OCI-LY1 (cell line): ENCODE measurements at regions not wholly inside any gene's neighbourhood (a gene's known extent, or its start where the extent isn't known, plus 50 kb on each side); places are given as distances from the start of the nearest gene placed in this dataset.

Experiments used
- CTCF ChIP-seq: fragments of 200-600 bp; sonication (generic), shearing (Covaris generic); IDR thresholded peaks from 2 replicates; pipeline ENCODE4 v1.5.1; 2017; ENCODE audit warnings: mild to moderate bottlenecking, antibody characterized with exemption, low read length, moderate library complexity, mixed read lengths
- EZH2 ChIP-seq: fragments of 200-600 bp; sonication (generic), shearing (Covaris generic); IDR thresholded peaks from 2 replicates; pipeline ENCODE4 v1.8.0; 2017; ENCODE audit warnings: borderline replicate concordance, mixed run types, mild to moderate bottlenecking, antibody characterized with exemption, low read length, moderate library complexity, mixed read lengths

- TF ChIP-seq CTCF: no peak
- TF ChIP-seq EZH2: no peak
Observed at GRCh38 chr5:33102551-33102950, 338.2 kb upstream of the TARS1 start.
